NCI-H524 treated with DMSO at 0.1 percent for 48 hours (cell line): ENCODE measurements at regions not wholly inside any gene's neighbourhood (a gene's known extent, or its start where the extent isn't known, plus 50 kb on each side); places are given as distances from the start of the nearest gene placed in this dataset.
A peak's percentile ranks its signal among the peaks of the same experiment; 100 is the strongest.

ENCODE experiments used
- DNase-seq: peaks from one replicate; lab custom pipeline; 2025; lab: John Stamatoyannopoulos, UW

- DNase-seq = no peak
Measured at GRCh38 chr6:105650347-105650746, 247.5 kb upstream of the PREP start.

- no peak for DNase-seq
Measured at GRCh38 chr6:105649192-105649591, 246.3 kb upstream of the PREP start.

GRCh38 chr6:105648276-105648675, 245.4 kb upstream of the PREP start:
- peak; percentile 67 for DNase-seq

DNA sequence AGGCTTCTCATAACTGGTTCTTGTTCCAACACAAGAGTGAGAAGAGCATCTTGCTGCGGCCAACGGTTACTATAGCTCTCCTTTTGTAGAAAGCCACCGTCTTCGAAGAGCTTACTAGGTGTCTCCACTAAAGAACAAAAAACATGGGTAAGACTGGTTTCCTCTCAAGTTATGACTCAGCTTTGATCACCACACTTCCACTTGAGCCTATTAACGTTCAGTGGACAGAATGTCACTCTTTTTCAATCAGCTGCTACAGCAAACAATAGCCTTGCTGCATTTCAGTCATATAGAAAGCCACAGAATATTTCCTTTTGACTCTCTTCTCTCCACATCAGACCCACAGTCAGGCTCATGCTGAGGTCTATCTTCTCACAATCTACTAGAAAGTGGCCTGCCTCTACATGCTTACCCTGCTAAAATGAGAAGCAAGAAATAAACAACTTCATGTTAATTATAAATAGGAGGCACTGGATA, 243.5 kb upstream of the PREP start:
- DNase-seq = no peak

GRCh38 chr6:105645958-105646357, 243.1 kb upstream of the PREP start:
- no peak for DNase-seq

DNA sequence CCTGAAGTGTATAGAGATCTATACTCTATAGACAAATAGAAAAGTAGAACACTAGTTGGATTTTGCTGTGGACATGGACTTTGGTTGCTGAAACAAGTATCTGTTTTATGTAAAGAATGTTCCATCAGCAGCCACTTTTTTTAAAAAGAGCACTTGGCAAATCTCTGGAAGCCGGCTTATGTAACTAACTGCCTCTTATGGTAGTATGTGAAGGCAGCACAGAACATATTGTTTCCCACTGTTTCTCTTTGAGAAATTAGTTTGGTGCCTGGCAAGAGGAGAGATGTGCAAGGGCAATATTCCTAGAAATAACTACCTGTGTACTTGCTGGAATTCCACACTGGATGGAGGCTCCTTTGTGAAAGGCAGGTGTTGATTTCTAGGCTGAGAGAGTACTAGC, 242.3 kb upstream of the PREP start:
- no peak for DNase-seq

GRCh38 chr6:105644691-105645090, 241.8 kb upstream of the PREP start:
- no peak for DNase-seq

- DNase-seq = no peak
Measured at GRCh38 chr6:105644073-105644489, 241.2 kb upstream of the PREP start.

- no peak for DNase-seq
Measured at GRCh38 chr6:105642708-105643107, 239.8 kb upstream of the PREP start.

DNA sequence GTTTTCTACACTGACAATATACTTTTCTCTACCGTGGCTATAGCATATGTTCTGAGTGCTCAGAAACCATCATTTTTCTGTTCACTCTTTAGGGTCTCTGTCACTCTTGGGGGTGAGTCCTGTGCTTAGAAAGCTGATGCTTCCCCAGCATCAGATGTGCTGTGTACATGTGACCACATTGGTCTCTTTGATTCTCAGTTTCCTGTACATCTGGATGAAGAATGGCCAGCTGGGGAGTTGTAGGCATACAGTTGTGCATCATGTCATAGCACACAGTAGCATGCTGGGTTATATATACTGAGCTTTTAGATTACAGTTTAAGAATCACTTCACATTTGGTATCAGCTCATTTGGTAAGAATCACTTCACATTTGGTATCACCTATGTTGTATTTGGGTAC, 238.6 kb upstream of the PREP start:
- DNase-seq = no peak

DNA sequence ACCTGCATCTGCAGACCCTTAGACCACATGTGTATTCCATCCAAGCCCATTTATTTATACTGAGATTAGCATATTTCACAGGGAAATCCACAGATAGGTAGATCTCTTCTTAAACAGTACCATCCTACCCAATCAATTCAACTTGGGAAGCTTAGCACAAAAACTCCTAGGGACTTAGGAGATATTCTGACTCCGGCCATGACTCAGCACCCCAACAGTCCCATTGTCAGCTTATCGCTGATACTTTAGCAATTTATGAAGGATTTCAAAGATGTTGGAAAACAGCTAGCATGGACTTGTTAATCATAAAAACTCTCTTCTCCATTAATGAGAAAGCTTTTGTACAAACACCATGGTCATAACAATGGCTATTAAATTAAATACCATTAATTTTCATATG, 236.2 kb upstream of the PREP start:
- no peak for DNase-seq

- DNase-seq = no peak
Measured at GRCh38 chr6:105633814-105634213, 230.9 kb upstream of the PREP start.

GRCh38 chr6:105628156-105628860, 225.4 kb upstream of the PREP start:
- DNase-seq = no peak

GRCh38 chr6:105626295-105627158, 223.6 kb upstream of the PREP start:
- no peak for DNase-seq

DNA sequence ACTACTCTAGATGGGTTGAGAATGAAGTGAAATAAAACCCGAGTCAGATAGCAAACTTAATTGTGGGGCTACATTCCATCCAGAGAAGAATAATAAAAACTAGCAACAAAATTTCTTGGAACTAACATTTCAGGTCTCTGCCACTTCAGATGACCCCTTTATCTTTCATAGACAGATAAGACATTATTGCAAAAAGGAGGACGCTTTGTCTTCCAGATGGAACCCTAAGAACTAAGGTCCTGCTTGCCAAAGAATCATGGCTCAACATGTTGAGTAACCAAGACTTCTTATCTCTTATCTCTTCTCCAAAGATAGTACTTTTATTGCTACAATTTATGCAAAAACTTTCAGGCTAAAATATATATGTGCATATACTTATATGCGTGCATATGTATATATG, 221.1 kb upstream of the PREP start:
- DNase-seq = no peak

DNA sequence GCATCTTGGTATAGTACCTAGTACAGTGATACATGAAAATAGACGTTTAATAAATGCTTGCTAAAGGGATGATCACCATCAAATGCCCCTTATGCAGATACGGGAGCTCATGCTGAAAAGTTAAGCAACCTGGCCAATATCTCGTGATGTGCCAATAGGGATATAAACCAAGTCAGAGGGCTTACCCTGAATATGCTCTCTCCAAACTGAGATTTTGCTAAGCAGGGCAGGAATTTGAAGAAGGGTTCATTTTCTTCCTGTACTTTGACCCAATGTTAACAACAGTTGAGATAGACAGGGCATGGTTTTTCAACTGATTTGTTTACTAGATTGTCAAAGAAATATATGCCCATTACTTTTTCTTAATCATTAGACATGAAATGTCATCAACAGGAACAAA, 219.3 kb upstream of the PREP start:
- no peak for DNase-seq

GRCh38 chr6:105621564-105622175, 218.8 kb upstream of the PREP start:
- DNase-seq = no peak

- DNase-seq = no peak
Measured at GRCh38 chr6:105620878-105621277, 218.0 kb upstream of the PREP start.

GRCh38 chr6:105619971-105620741, 217.3 kb upstream of the PREP start:
- DNase-seq = no peak

GRCh38 chr6:105618247-105618646, 215.4 kb upstream of the PREP start:
- no peak for DNase-seq

GRCh38 chr6:105616521-105616920, 213.6 kb upstream of the PREP start:
- DNase-seq = no peak

DNA sequence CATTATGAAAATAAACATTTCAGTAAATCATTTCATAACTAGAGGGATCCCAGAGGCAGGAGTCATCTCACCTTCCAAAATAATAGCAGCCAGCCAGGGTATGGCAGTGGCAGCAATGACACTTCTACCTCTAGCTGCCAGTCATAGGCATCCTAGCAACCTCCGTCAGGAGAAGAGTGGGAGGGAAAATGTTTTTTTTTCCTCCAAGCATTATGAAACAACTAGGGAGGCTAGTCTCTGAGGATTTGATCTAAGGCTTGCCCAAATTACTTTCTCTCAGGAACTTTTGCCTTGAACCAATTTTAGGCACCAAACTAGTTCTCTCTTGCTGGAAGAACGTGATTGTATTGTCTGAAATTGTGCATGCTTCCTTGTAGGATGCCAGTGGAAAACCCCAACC, 208.7 kb upstream of the PREP start:
- DNase-seq = no peak
